Tibial nerve (tissue), 4 donors: ENCODE measurements at regions not wholly inside any gene's neighbourhood (a gene's known extent, or its start where the extent isn't known, plus 50 kb on each side); places are given as distances from the start of the nearest gene placed in this dataset.

Experiments
- CTCF ChIP-seq, 5 experiments: fragments of 200-600 bp in 3 of 5; fragments of 450-650 bp in 2 of 5; sonication (generic) in 3 of 5; IDR thresholded peaks; one replicate each; pipeline ENCODE4 v1.5.1; 2016 to 2019; ENCODE audit warnings: antibody characterized with exemption in 5 of 5, mild to moderate bottlenecking in 3 of 5, moderate library complexity in 2 of 5
- EP300 ChIP-seq, 2 donors: sonication (generic); formaldehyde crosslinking; IDR thresholded peaks; one replicate each; pipeline ENCODE4 v1.6.1; 2017; ENCODE audit warnings: antibody characterized with exemption in 2 of 2, mild to moderate bottlenecking in 1 of 2
- POLR2A ChIP-seq, 2 donors: fragments of 450-650 bp; IDR thresholded peaks; one replicate each; pipeline ENCODE4 v1.6.1; 2017; ENCODE audit warnings: antibody characterized with exemption in 2 of 2, mild to moderate bottlenecking in 2 of 2, moderate library complexity in 2 of 2

DNA sequence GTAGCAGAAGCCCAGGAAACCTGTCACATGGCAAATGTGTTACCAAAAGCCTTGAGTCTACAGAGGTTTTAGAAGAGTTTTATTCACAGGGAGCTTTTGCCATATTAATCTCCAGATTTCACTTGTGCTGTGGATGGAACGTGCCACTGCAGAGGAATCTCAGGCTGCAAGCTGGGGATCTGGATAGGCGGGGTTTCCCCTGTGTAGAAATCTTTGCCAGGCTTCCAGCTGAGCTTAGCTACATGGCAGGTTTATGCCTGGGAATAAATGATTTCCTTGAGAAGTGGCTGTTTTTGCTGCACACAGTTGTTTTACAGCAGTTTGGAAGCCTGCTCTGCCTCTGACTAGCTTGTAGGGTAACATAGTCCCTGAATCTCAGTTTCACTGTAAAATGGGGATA lies 224.6 kb upstream of the PLPPR1 start:
- TF ChIP-seq CTCF (IDR thresholded peaks at IDR 0.05) (no peak), POLR2A (IDR thresholded peaks at IDR 0.05) (no peak), EP300 (IDR thresholded peaks at IDR 0.05) (no peak)
